D721Med (cell line): ENCODE measurements at regions not wholly inside any gene's neighbourhood (a gene's known extent, or its start where the extent isn't known, plus 50 kb on each side); places are given as distances from the start of the nearest gene placed in this dataset.

Source experiments
- DNase-seq: peaks from one replicate; pipeline ENCODE4 v3.0.0; 2011; ENCODE audit warnings: low spot score; ENCODE audit not compliant: insufficient read length
- FAIRE-seq: peaks from 2 replicates; lab custom pipeline; 2011; peaks lifted over from hg19 to GRCh38; lab: Jason Lieb, UNC
- CTCF ChIP-seq: IDR thresholded peaks from 2 replicates; pipeline ENCODE4 v1.5.1; 2012; ENCODE audit warnings: mild to moderate bottlenecking, control low read depth; ENCODE audit not compliant: insufficient read depth; ENCODE audit errors: missing control alignments

- FAIRE-seq (no peak), DNase-seq (no peak)
- no peak for TF ChIP-seq CTCF
Measured at GRCh38 chr10:44858988-44859387, 52.1 kb upstream of the TMEM72 start.

- no peak for DNase-seq
- no peak for FAIRE-seq
- no peak for TF ChIP-seq CTCF
Measured at GRCh38 chr10:44859546-44860285, 51.4 kb upstream of the TMEM72 start.

- FAIRE-seq (no peak), DNase-seq (no peak)
- TF ChIP-seq CTCF: no peak
Measured at GRCh38 chr10:44860811-44861736, 50.1 kb upstream of the TMEM72 start.
